ENCODE measurements at regions not wholly inside any gene's neighbourhood (a gene's known extent, or its start where the extent isn't known, plus 50 kb on each side); places are given as distances from the start of the nearest gene placed in this dataset.
"Not testable (repeated sequence)": the region's sequence is repeated elsewhere in the genome, so short reads cannot be mapped to it uniquely, and the experiment has no call there.

GRCh38 chr11:34789196-34789834 lies 126.9 kb downstream of the APIP start:
- H3K4me3 ChIP-seq (ENCODE audit: low read depth, low read length) = no peak overlapping the region
- TF ChIP-seq CTCF (IDR thresholded peaks at IDR 0.05; ENCODE audit: insufficient read depth, low read length) = no peak
- DNase-seq (ENCODE audit: low read depth) = no peak

- TF ChIP-seq CTCF (IDR thresholded peaks at IDR 0.05; ENCODE audit: insufficient read depth, low read length) = no peak
- H3K4me3 ChIP-seq (ENCODE audit: low read depth, low read length) = no peak overlapping the region
- DNase-seq (ENCODE audit: low read depth) = no peak
These were observed 127.5 kb downstream of the APIP start for GRCh38 chr11:34788642-34789041.

GRCh38 chr11:34787895-34788294 lies 128.3 kb downstream of the APIP start:
- no peak for DNase-seq (ENCODE audit: low read depth)
- no peak for TF ChIP-seq CTCF (IDR thresholded peaks at IDR 0.05; ENCODE audit: insufficient read depth, low read length)
- no peak overlapping the region for H3K4me3 ChIP-seq (ENCODE audit: low read depth, low read length)

- no peak for DNase-seq (ENCODE audit: low read depth)
- TF ChIP-seq CTCF (IDR thresholded peaks at IDR 0.05; ENCODE audit: insufficient read depth, low read length) = no peak
- no peak overlapping the region for H3K4me3 ChIP-seq (ENCODE audit: low read depth, low read length)
These were observed 128.8 kb downstream of the APIP start for GRCh38 chr11:34787348-34787747.

- DNase-seq (ENCODE audit: low read depth) = no peak
- no peak for TF ChIP-seq CTCF (IDR thresholded peaks at IDR 0.05; ENCODE audit: insufficient read depth, low read length)
- H3K4me3 ChIP-seq (ENCODE audit: low read depth, low read length) = no peak overlapping the region
These were observed 131.8 kb downstream of the APIP start for GRCh38 chr11:34784318-34784841.

DNA sequence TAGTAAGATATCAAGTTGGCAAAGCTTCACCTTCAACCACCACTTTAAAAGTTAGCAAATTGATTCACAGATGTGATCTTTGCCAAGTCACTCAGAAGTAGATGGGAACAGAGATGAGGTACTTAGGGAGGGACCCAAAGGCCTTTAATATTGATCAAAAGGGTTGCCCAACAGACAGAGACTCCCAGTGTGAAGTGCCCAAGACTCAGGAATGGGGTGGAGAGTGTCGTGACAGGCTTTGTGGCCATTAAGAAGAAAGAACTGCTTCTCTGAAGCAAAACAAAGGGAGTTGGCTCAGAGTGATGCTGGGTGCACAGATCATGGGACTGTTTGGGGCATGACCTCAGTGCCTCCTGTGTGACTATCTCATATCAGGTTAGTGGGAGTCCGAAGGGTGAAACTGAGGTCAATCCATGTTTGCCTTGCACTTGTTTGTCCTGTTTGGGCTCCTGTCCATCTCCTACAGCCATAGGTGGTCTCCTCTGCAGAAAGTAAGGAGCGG lies 132.3 kb downstream of the APIP start:
- no peak for TF ChIP-seq CTCF (IDR thresholded peaks at IDR 0.05; ENCODE audit: insufficient read depth, low read length)
- DNase-seq (ENCODE audit: low read depth) = no peak
- no peak overlapping the region for H3K4me3 ChIP-seq (ENCODE audit: low read depth, low read length)

DNA sequence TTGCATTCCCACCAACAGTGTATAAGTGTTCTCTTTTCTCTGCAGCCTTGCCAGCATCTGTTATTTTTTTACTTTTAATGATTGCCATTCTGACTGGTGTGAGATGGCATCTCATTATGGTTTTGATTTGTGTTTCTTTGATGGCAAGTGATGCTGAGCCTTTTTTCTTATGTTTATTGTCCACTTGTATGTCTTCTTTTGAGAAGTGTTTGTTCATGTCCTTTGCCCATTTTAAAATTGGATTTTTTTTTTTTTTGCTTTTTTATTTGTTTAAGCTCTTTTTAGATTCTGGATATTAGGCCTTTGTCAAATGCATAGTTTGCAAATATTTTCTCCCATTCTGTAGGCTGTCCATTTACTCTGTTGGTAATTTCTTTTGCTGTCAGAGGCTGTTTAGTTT lies 134.4 kb downstream of the APIP start:
- H3K4me3 ChIP-seq (ENCODE audit: low read depth, low read length); DNase-seq (ENCODE audit: low read depth): not testable (repeated sequence)

Measured in fibroblast of the aortic adventitia (primary cell).